Fibroblast of the aortic adventitia (primary cell): ENCODE measurements at regions not wholly inside any gene's neighbourhood (a gene's known extent, or its start where the extent isn't known, plus 50 kb on each side); places are given as distances from the start of the nearest gene placed in this dataset.
A peak's percentile ranks its signal among the peaks of the same experiment; 100 is the strongest.

ENCODE experiments used
- DNase-seq: peaks from one replicate; pipeline ENCODE4 v3.0.0-alpha.2; 2010; ENCODE audit warnings: low read depth
- H3K4me3 ChIP-seq: 2 replicates; pipeline ENCODE4 v1.5.1; 2011; ENCODE audit warnings: low read depth, mild to moderate bottlenecking, control low read depth, low read length, moderate library complexity
- TF ChIP-seq, protein P1 (sequence below): IDR thresholded peaks from 2 replicates; pipeline ENCODE4 v1.5.1; 2011; ENCODE audit warnings: mild to moderate bottlenecking, low read length, control low read depth, inconsistent platforms; ENCODE audit not compliant: insufficient read depth

DNA sequence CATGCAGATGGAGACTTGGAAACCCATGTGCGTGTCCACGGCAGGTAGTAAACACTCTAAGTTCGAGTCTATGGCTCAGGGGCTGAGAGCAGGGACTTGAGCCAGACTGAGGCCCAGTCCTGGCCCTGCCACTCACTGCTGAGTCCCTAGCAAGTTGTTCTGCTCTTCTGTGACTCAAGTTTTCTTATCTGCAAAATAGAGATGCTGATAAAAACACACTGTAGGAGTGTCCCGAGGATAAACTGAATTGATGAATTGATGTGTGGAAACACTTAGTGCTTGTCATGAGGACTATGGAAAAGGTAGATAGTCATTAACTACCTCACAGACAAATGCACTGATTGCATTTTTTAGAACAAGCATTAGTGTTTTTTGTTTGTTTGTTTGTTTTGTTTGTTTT is 73.2 kb downstream of the BOLA3 start:
- TF ChIP-seq, protein P1, sequence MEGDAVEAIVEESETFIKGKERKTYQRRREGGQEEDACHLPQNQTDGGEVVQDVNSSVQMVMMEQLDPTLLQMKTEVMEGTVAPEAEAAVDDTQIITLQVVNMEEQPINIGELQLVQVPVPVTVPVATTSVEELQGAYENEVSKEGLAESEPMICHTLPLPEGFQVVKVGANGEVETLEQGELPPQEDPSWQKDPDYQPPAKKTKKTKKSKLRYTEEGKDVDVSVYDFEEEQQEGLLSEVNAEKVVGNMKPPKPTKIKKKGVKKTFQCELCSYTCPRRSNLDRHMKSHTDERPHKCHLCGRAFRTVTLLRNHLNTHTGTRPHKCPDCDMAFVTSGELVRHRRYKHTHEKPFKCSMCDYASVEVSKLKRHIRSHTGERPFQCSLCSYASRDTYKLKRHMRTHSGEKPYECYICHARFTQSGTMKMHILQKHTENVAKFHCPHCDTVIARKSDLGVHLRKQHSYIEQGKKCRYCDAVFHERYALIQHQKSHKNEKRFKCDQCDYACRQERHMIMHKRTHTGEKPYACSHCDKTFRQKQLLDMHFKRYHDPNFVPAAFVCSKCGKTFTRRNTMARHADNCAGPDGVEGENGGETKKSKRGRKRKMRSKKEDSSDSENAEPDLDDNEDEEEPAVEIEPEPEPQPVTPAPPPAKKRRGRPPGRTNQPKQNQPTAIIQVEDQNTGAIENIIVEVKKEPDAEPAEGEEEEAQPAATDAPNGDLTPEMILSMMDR: no peak
- H3K4me3 ChIP-seq: no peak overlapping the region
- DNase-seq: no peak

DNA sequence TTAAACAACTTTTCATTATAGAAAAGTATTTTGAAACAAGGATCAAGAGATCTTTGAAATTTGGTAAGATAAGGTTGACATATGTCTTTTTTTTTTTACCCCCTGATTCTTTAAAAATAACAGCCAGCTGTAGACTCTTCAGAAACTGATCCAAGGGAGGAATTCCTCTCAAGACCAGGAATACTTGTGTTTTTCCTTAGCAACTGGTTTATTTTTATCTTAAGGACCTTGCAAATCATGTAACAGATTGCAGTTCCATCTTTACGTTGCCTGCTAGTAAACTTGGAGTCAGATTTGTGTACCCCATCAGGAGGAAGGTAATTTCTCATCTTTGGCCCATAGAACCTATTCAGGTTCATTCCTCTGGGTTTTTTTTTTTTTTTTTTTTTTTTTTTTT is 71.6 kb downstream of the BOLA3 start:
- H3K4me3 ChIP-seq: no peak overlapping the region
- DNase-seq: no peak
- TF ChIP-seq, protein P1: no peak

DNA sequence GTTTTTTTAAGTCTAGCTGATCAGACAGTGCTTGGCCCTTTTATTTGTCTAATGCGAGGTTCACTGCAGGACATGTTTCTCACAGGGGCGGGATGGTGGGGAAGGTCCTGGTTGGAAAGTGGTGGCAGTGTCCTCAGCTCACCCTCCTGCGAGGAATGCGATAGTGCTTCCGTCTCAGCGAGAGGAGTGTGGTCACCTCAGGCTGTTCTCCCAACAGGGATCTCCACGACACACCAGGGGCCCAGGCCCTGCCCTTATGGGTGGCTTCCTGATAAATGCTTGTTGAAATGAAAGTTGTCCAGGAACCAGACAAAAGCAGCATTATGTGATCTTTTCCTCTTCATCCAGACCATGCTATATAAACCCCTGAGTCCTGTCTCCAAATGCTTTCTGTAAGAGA is 70.1 kb downstream of the BOLA3 start:
- TF ChIP-seq, protein P1: no peak
- H3K4me3 ChIP-seq: no peak overlapping the region
- DNase-seq: no peak

DNA sequence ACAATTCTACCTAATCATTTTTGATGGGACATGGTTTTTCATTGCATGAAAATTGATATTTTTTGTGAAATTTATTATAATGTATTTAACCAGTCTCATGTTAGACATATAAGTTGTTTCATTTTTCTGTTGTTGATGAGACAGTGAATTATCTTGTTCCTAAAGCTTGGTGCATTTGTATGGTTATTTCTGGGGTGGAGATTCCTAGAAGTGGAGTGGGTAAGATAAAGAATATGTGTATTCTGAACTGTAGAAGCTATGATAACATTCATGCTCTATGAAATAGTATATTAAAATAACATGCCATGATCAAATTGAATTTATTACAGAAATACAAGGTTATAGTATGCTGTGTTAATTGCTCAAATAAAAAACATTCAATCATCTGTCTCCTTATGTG is 69.2 kb downstream of the BOLA3 start:
- no peak for DNase-seq
- no peak overlapping the region for H3K4me3 ChIP-seq
- TF ChIP-seq, protein P1: no peak

DNA sequence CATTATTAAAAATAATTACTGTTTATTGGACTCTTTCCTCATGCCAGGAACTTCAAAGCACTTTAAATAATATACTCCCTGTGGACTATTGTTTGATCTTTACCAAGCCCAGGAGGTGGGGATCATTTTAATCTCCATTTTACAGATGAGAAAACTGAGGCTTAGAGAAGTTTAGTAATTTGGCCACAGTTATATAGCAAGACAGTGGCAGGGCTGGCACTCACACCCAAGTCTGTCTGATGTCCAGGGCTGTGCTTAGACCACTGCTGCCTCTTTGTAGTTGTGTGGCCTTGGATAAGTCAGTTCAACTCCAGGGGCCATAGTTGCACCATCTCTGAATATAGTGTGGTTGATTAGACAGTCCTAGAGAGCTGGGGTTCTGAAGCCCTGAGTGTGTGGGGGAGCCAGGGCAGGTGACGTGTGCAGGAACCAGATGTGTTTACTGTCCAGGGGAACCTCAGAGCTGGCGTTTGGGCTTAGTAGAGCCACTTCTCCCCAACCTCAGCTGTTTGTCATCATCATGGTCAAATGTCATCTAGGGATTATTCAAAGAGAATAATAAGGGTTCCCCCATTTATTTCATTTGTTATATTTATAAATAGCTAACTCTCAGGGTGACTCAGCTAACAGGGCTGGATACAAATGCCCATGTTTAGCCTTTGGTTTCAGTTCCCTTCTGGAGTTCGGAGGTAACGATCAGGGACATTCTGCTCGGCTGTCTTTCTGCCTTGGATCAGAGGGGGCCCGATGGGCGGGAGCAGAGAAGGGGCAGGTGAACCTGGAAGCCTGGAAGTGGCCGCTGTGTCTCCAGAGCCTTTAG is 68.0 kb downstream of the BOLA3 start:
- no peak for DNase-seq
- H3K4me3 ChIP-seq: no peak overlapping the region
- TF ChIP-seq, protein P1: no peak

DNA sequence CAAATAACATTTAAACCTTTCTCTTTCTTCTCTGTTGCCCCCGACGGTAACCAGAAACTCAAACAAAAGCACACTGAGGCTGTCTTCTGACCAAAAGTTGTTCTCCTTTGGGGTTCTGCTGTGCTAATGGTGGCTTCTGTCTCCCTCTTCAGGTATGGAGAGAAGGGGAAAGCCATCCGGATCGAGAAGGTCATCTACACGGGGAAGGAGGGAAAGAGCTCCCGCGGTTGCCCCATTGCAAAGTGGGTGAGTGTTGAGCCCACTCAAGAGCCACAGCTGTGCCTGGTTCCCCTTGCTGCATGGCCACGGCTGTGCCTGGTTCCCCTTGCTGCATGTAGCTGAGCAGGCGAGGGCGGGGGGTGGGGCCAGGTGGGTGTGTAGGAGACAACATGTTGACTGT is 67.4 kb downstream of the BOLA3 start:
- peak; percentile 11 for DNase-seq

More for the DNA sequence above, 67.4 kb downstream of the BOLA3 start:
- no peak overlapping the region for H3K4me3 ChIP-seq
- TF ChIP-seq, protein P1: peak; percentile 17
